ENCODE measurements at regions not wholly inside any gene's neighbourhood (a gene's known extent, or its start where the extent isn't known, plus 50 kb on each side); places are given as distances from the start of the nearest gene placed in this dataset.

DNA sequence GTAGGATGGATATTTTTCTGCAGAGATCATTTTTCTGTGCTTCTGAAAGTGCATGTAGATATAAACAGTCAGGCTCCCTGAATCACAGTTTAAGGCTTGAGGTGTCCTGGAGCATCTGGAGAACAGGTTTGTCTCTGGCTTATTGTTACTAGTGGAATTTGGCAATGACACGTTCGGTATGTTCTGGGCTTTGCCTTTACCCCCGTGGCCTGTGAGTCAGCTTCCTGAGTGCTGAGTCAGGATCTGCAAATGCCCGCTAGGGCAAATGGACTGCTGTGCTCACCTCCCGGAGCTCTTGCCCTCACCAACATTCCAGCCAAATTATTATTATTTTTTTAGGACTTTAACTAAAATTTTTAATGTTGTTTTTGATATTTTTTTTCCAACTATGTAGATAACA is 192.5 kb upstream of the PRSS1 start:
- TF ChIP-seq, protein P1, sequence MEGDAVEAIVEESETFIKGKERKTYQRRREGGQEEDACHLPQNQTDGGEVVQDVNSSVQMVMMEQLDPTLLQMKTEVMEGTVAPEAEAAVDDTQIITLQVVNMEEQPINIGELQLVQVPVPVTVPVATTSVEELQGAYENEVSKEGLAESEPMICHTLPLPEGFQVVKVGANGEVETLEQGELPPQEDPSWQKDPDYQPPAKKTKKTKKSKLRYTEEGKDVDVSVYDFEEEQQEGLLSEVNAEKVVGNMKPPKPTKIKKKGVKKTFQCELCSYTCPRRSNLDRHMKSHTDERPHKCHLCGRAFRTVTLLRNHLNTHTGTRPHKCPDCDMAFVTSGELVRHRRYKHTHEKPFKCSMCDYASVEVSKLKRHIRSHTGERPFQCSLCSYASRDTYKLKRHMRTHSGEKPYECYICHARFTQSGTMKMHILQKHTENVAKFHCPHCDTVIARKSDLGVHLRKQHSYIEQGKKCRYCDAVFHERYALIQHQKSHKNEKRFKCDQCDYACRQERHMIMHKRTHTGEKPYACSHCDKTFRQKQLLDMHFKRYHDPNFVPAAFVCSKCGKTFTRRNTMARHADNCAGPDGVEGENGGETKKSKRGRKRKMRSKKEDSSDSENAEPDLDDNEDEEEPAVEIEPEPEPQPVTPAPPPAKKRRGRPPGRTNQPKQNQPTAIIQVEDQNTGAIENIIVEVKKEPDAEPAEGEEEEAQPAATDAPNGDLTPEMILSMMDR (conservative IDR thresholded peaks at IDR 0.05): no peak
- no peak for TF ChIP-seq ZFX (IDR thresholded peaks at IDR 0.05)
